Activated CD8-positive, alpha-beta memory T cell treated with anti-CD3 and anti-CD28 coated beads, Interleukin-2, amount 50 U/mL, for 1 hour (primary cell): ENCODE measurements at regions not wholly inside any gene's neighbourhood (a gene's known extent, or its start where the extent isn't known, plus 50 kb on each side); places are given as distances from the start of the nearest gene placed in this dataset.

Experiments
- DNase-seq: peaks from one replicate; pipeline ENCODE4 v3.0.0-alpha.2; 2020; ENCODE audit errors: extremely low read depth

DNA sequence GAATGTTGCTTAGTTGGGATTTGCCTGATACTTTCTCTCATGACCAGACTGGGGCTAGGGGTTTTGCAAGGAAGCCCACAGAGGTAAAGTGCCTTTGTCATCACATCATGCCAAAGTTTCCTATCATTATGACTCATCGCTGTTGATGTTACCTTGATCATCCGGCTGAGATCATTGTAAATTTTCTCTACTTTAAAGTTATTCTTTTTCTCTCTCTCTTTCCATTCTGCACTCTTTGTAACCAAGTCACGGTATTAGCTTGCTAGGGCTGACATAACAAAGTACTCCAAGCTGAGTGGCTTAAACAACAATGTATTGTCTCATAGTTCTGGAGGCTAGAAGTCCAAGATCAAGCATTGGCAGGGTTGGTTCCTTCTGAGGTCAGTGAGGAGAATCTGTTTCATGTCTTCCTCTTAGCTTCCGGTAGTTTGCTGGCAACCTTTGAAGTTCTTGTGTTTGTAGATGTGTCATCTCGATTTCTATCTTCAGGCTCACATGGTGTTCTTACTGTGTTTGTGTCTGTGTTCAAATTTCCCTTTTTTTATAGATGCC is 113.0 kb downstream of the DTHD1 start:
- peak; percentile 36 for DNase-seq

GRCh38 chr4:36399762-36400353 is 118.4 kb downstream of the DTHD1 start:
- no peak for DNase-seq

DNA sequence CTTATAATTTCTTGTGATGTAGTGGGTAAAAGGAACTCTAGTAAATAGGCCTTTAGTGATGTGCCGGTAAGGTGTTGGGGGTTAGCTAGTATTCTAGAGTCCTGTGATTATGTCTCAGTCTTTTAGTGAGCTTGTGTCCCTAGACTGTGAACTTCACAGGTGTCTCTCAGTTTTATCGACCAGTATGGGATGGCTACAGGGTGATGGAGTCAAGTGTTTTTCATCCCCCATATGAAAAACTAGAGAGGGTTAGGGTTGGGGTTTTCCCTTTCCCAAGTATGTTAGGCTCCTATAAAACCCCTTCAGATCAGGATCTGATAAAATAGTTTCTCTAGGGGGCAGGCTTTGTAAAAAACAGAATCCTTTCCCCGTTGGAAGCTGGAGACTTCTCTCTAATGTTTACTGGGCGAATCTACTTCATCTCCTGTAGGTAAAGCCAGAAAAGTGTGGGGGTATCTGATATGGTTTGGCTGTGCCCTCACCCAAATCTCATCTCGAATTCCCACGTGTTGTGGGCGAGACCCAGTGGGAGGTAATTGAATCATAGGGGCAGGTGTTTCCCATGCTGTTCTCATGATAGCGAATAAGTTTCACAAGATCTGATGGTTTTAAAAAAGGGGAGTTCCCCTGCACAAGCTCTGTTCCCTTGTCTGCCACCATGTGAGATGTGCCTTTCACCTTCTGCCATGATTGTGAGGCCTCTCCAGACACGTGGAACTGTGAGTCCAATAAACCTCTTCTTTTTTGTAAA is 120.8 kb downstream of the DTHD1 start:
- no peak for DNase-seq

- DNase-seq = no peak
These were observed 129.9 kb downstream of the DTHD1 start for GRCh38 chr4:36411338-36411737.

GRCh38 chr4:36414248-36414647 is 132.8 kb downstream of the DTHD1 start:
- DNase-seq = no peak

- DNase-seq = no peak
These were observed 135.7 kb downstream of the DTHD1 start for GRCh38 chr4:36417146-36417545.

DNA sequence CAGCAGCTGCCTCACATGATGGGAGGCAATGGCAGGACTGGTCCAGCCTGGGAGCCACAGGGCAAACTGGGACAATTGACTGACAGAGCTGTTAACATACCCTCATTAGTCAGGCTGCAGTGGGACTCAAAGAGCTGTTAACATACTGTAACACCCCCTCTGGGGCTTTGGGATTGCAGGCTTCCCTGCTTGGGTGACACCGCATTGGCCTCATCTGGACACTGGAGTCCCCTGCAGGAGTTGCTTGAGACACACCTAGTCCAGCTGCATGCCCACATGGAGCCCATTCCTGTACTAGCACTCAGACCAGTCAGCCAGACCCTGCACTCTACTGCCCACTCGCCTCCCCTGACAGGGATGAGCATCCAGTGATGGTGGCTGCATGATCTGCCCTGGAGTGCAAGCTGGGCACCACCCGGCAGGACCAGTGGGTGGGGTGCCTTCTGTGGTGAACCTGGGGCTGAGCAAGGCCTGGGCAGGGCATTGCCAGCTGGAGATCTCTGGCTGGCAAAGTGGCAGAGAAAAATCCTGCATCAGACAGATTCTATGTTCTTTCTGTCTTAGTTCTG is 138.8 kb downstream of the DTHD1 start:
- no peak for DNase-seq

DNA sequence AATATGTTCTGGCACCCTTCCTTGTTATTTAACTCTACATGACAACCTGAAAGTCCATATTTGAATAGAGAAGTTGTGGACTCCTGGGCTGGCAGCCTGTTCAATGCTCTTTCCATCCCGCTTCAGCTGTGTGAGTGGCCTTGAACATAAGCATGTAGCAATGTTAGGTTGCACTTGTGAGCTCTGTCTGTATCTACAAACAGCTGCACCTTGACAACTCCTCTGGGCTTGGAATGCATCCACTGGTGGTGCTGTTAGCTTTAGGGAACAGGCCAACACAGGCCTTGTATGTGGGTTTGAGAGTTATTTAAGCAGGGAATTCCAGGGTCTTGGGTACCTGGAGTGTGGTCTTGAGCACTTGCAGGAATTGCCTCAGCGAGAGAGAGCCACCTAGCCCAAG is 141.2 kb downstream of the DTHD1 start:
- no peak for DNase-seq

- no peak for DNase-seq
These were observed 145.3 kb downstream of the DTHD1 start for GRCh38 chr4:36426741-36427140.

GRCh38 chr4:36427696-36428095 is 146.3 kb downstream of the DTHD1 start:
- no peak for DNase-seq

GRCh38 chr4:36432586-36432985 is 151.2 kb downstream of the DTHD1 start:
- no peak for DNase-seq

DNA sequence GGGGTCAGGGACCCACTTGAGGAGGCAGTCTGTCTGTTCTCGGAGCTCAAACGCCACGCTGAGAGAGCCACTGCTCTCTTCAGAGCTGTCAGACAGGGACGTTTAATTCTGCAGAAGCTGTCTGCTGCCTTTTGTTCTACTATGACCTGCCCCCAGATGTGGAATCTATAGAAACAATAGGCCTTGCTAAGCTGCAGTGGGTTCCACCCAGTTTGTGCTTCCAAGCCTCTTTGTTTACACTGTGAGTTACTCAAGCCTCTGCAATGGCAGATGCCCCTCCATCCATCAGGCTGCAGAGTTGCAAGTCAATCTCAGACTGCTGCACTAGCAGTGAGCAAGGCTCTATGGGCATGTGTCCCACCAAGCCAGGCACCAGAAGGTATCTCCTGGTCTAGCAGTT is 158.1 kb downstream of the DTHD1 start:
- no peak for DNase-seq

GRCh38 chr4:36445480-36445879 is 164.1 kb downstream of the DTHD1 start:
- DNase-seq = no peak

DNA sequence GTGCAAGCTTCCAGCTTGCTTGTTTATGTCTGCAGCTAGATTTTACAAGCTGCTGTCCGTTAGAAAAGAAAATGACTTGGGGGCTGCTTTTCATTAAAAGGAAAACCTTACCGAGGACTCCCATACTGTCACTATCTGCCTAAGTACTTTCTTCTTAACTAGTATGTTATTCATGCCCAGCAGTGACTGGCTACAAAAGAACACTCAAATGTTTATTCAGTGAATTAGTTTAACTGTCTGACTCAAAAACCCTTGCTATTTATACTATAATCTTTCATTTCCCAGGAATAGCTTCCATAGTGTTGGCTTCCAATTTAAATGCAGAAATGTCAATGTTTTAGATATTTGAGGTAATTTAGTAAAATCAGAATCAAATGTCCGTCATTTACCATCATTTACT is 164.9 kb downstream of the DTHD1 start:
- no peak for DNase-seq

DNA sequence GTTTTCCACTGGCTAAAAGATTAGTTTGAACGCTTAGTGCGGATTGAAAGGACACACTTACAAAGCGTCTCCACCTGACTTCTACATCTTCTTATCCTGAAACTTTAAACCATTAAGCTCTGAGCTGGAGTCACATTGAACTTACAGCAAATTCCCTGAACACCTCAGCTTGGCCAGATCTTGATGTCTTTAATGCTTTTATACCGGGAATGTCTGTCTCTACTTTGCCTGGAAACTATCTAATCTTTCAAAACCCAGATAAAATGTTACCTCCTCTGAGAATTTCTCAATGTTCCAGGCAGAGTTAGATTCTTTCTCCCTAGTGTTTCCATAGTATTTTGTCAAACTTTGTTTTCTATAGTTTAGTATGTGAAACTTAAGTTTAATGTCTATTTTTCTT is 179.9 kb downstream of the DTHD1 start:
- DNase-seq = no peak

GRCh38 chr4:36467670-36468069 is 186.3 kb downstream of the DTHD1 start:
- no peak for DNase-seq

DNA sequence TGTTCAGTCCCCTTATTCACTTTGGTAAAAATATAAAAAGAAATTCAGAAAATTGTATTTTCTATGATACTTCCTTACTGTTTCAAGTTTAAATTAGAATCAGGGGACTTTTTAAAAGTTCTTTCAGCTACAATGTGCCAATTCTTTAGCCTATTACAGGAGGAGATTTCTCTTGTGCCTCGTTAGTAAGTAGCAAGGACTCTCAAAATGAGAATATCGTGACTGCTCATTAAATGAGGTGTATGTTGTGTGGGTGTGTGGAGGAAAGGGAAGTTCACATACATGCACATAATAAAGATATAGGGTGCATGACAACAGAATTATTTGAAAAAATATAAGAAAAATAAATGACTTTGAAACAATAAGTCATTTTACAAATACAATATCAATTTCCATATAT is 190.5 kb downstream of the DTHD1 start:
- DNase-seq = no peak

DNA sequence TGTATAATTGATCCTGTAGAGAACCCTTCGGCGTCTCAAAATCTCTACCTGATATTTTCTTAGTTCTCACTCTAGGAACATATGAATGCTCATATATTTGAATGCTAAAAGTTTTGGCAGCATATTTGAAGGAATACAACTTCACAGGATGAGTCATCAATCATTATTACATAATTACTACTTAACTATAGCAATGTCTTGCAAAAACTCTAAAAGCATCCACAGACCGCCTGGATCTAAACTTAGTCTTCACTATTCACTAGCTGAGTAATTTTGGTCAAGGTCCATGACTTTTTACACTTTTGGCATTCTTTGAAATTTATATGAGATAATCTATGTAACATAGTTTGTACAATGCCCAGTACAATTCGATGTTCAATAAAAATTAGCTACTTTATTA is 194.7 kb downstream of the DTHD1 start:
- no peak for DNase-seq

DNA sequence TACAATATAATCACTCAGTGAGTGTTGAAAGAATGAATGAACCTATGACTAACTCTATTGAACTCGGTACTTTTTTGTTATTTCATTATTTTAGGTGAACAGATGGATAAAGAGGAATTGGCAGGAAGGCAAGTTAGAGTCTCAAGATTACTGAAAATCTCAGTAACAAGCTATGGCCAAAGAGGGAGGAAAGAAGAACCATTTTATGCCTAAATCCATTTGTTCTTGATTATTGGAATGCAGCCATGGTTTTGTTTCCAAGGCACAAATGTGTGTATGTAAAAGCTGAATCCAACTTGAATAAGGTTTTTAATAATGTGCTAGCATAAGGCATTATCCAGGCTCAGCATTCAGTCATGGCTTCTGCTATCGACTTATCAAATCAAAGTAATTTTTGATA is 196.4 kb downstream of the DTHD1 start:
- DNase-seq = no peak

DNA sequence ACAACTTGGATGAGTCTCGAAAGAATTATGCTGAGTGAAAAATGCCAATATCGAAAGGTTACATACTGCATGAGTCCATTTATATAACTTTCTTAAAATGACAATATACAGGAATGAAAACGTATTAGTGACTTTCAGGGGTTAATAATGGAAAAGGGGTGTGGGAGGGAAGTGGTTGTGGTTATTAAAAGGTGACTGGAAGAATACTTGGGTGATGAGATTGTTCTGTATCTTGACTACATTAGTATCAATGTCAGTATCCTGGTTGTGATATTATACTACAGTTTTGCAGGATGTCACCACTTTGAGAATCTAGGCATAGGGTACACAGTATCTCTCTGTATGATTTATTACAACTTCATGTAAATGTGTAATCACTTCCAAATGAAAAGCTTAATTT is 204.5 kb downstream of the DTHD1 start:
- no peak for DNase-seq

DNA sequence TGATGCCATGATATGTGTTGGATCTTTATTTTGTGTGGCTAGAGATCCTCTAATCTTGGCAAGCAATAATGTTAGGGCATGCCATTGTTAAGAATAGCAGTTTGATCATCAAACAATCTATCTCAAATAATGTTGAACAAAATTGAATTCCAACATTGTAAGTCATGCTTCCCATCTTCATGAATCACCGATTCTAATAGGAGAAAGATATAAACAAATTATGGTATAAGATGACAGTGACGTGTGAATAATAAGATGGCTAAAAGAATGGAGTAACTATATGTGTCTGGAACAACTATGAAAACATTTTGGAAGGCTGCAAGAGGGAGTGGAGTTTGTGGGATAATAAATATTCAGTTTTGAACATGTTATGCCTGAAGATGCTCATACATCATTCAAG is 208.4 kb downstream of the DTHD1 start:
- DNase-seq = no peak

- no peak for DNase-seq
These were observed 210.6 kb downstream of the DTHD1 start for GRCh38 chr4:36492041-36492440.

- DNase-seq = no peak
These were observed 211.2 kb downstream of the DTHD1 start for GRCh38 chr4:36492590-36492989.
